ENCODE measurements at regions not wholly inside any gene's neighbourhood (a gene's known extent, or its start where the extent isn't known, plus 50 kb on each side); places are given as distances from the start of the nearest gene placed in this dataset.

- DNase-seq (ENCODE audit: low read depth in 4 of 4, low spot score in 1 of 4): no peak
Measured at GRCh38 chr20:39468703-39469102, 506.6 kb downstream of the DHX35 start.

GRCh38 chr20:39464238-39464637, 502.1 kb downstream of the DHX35 start:
- no peak for DNase-seq (ENCODE audit: low read depth in 4 of 4, low spot score in 1 of 4)

- DNase-seq (ENCODE audit: low read depth in 4 of 4, low spot score in 1 of 4): no peak
Measured at GRCh38 chr20:39462416-39462945, 500.3 kb downstream of the DHX35 start.

- DNase-seq (ENCODE audit: low read depth in 4 of 4, low spot score in 1 of 4): no peak
Measured at GRCh38 chr20:39458452-39458851, 496.3 kb downstream of the DHX35 start.

- no peak for DNase-seq (ENCODE audit: low read depth in 4 of 4, low spot score in 1 of 4)
Measured at GRCh38 chr20:39453890-39454289, 491.7 kb downstream of the DHX35 start.

GRCh38 chr20:39452583-39453340, 490.6 kb downstream of the DHX35 start:
- no peak for DNase-seq (ENCODE audit: low read depth in 4 of 4, low spot score in 1 of 4)

- DNase-seq (ENCODE audit: low read depth in 4 of 4, low spot score in 1 of 4): no peak
Measured at GRCh38 chr20:39451386-39451785, 489.2 kb downstream of the DHX35 start.

GRCh38 chr20:39446397-39446796, 484.3 kb downstream of the DHX35 start:
- DNase-seq (ENCODE audit: low read depth in 4 of 4, low spot score in 1 of 4): no peak

GRCh38 chr20:39445095-39445494, 483.0 kb downstream of the DHX35 start:
- no peak for DNase-seq (ENCODE audit: low read depth in 4 of 4, low spot score in 1 of 4)

- DNase-seq (ENCODE audit: low read depth in 4 of 4, low spot score in 1 of 4): no peak
Measured at GRCh38 chr20:39433466-39433865, 471.3 kb downstream of the DHX35 start.

GRCh38 chr20:39431091-39431880, 469.1 kb downstream of the DHX35 start:
- DNase-seq (ENCODE audit: low read depth in 4 of 4, low spot score in 1 of 4): no peak

- no peak for DNase-seq (ENCODE audit: low read depth in 4 of 4, low spot score in 1 of 4)
Measured at GRCh38 chr20:39429726-39430125, 467.6 kb downstream of the DHX35 start.

GRCh38 chr20:39424962-39425678, 463.0 kb downstream of the DHX35 start:
- no peak for DNase-seq (ENCODE audit: low read depth in 4 of 4, low spot score in 1 of 4)

- DNase-seq (ENCODE audit: low read depth in 4 of 4, low spot score in 1 of 4): no peak
Measured at GRCh38 chr20:39421571-39422105, 459.5 kb downstream of the DHX35 start.

GRCh38 chr20:39412091-39412490, 449.9 kb downstream of the DHX35 start:
- no peak for DNase-seq (ENCODE audit: low read depth in 4 of 4, low spot score in 1 of 4)

GRCh38 chr20:39399463-39399862, 437.3 kb downstream of the DHX35 start:
- DNase-seq (ENCODE audit: low read depth in 4 of 4, low spot score in 1 of 4): no peak

- DNase-seq (ENCODE audit: low read depth in 4 of 4, low spot score in 1 of 4): no peak
Measured at GRCh38 chr20:39398656-39399055, 436.5 kb downstream of the DHX35 start.

- no peak for DNase-seq (ENCODE audit: low read depth in 4 of 4, low spot score in 1 of 4)
Measured at GRCh38 chr20:39397646-39398045, 435.5 kb downstream of the DHX35 start.

GRCh38 chr20:39395478-39396291, 433.5 kb downstream of the DHX35 start:
- DNase-seq (ENCODE audit: low read depth in 4 of 4, low spot score in 1 of 4): no peak

GRCh38 chr20:39394461-39394860, 432.3 kb downstream of the DHX35 start:
- no peak for DNase-seq (ENCODE audit: low read depth in 4 of 4, low spot score in 1 of 4)
